HG03565 (cell line): ENCODE measurements at regions not wholly inside any gene's neighbourhood (a gene's known extent, or its start where the extent isn't known, plus 50 kb on each side); places are given as distances from the start of the nearest gene placed in this dataset.
"Not testable (repeated sequence)": the region's sequence is repeated elsewhere in the genome, so short reads cannot be mapped to it uniquely, and the experiment has no call there.

Source experiments
- ATAC-seq: cut with Tn5 transposase; IDR thresholded peaks from one replicate; pipeline ENCODE4 v1.9.1; 2021; ENCODE audit warnings: mild to moderate bottlenecking, moderate library complexity; ENCODE audit not compliant: unreplicated experiment

DNA sequence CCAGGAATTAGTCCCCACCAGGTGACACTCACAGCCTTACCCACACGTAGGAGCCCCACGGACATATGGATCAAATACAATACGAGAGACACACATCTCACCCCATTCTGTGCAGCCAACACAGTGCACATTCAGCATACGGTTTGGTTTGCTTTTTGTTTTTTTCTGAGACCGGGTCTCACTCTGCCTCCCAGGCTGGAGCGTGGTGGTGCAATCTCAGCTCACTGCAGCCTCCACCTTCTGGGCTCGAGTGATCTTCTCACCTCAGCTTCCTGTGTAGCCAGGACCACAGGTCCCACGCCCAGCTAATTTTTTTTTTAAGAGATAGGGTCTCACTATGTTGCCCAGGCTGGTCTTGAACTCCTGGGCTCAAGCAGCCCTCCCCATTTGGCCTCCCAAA is 102.8 kb downstream of the POTEB start:
- not testable (repeated sequence) for ATAC-seq

- not testable (repeated sequence) for ATAC-seq
Observed at GRCh38 chr15:21766524-21766923, 111.0 kb downstream of the POTEB start.

- not testable (repeated sequence) for ATAC-seq
Observed at GRCh38 chr15:21763756-21764155, 113.8 kb downstream of the POTEB start.

- ATAC-seq: peak; percentile 40
Observed at GRCh38 chr15:21760250-21761023, 117.1 kb downstream of the POTEB start.

DNA sequence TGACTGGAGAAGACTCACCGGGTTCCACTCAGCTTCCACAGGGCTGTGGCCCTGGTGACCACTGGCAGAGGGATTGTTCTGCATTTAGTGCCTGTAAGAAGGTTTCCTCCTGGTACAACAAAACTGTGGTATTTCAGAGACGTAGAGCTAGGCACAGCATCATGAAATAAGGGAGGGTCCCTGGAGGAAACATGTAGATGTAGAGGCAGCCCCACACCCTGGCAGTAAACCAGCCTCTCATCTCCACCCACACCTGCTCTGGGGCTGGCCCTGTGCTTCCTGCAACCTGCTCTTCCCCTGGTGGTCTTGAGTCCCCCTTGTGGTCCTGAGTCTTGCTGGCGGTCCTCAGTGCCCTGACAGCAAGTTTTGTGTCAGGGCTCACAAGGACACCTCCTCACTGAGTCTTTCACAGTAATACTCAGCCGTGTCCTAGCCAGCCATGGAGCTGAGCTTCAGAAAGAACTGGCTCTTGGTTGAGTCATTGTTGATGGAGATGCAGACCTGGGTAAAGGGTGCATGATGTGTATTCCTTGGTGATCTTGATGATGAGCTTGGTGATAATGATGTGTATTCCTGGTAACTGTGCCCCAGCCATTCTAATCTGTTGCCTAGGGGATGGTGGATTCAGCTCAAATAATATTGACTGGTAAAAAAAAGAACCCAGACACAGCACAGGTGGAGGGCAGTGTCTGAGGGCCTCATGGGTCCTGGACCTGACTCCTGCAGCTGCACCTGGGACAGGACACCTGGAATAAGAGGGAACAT is 118.0 kb downstream of the POTEB start:
- ATAC-seq: not testable (repeated sequence)

DNA sequence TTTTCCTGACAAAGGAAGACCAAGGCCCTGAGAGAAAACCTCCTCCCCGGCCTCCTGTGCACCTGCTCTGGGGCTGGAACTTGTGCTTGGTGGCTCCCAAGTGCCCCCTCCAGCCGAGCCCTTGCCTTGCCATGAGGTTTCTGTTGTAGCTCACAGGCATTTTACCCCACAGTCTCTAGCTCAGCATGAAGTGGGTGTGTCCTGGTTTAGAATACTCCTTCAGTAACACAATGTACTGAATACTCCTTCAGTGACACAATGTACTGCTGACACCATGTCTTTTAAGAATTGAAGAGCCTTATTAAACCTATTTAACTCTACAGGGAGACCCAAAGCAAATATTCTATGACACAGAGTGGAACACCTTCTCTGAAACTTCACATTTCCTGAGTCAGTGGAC is 123.7 kb downstream of the POTEB start:
- not testable (repeated sequence) for ATAC-seq

GRCh38 chr15:21752124-21752957 is 125.2 kb downstream of the POTEB start:
- not testable (repeated sequence) for ATAC-seq

DNA sequence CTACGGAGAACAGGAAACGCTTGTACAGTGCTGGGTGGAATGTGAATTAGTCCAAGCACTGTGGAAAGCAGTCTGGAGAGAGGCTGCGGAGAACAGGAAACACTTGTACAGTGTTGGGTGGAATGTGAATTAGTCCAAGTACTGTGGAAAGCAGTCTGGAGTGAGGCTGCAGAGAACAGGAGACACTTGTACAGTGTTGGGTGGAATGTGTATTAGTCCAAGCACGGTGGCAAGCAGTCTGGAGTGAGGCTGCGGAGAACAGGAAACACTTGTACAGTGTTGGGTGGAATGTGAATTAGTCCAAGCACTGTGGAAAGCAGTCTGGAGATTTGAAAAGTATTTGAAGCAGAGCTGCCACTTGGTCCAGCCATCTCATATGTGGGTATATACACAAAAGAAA is 128.4 kb downstream of the POTEB start:
- not testable (repeated sequence) for ATAC-seq

- not testable (repeated sequence) for ATAC-seq
Observed at GRCh38 chr15:21744245-21744915, 133.2 kb downstream of the POTEB start.

DNA sequence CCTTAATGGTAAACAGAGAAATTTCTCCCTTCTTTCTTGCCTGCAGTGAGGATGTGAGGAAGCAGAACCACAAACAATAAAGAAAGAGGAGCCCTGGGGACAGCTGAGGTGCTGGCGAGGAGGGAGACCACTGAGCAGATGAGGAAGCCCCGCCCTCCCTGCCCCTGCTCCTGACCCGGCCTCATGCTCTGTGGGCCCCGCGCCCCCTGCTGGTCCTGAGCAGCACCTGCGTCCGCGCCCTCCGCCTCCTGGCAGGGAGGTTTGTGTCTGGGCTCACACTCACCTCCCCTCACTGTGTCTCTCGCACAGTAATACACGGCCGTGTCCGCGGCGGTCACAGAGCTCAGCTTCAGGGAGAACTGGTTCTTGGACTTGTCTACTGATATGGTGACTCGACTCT is 135.5 kb downstream of the POTEB start:
- peak; percentile 82 for ATAC-seq

GRCh38 chr15:21738003-21738402 is 139.5 kb downstream of the POTEB start:
- ATAC-seq: not testable (repeated sequence)

GRCh38 chr15:21736443-21736842 is 141.1 kb downstream of the POTEB start:
- ATAC-seq: not testable (repeated sequence)

DNA sequence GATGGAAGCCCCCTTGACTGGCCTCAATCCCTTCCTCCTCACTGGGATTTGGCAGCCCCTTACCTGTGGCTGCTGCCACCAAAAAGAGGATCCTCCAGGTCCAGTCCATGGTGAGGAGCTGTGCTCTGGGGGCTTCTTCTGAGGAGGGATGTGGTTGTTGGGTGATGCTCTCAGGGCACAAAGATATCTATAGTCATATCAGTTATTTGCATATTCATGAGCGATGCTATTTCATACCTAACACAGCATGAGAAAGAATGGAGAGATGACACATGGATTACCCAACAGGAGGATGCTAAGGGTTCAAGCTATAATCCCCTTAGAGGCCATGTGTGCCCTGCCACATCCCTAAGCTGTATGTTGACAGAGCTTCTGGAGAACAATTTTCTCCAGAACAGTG is 141.7 kb downstream of the POTEB start:
- not testable (repeated sequence) for ATAC-seq

DNA sequence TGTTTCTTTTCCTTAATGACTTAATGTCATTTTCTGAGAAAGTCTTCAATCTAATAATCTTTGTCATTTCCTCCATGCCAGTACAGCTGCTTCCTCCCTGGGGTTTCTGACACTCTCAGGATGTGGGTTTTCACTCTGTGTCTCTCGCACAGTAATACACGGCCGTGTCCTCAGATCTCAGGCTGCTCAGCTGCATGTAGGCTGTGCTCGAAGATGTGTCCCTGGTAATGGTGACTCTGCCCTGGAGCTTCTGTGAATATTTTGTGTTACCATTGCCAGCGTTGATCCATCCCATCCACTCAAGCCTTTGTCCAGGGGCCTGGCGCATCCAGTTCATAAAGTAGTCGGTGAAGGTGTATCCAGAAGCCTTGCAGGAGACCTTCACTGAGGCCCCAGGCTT is 142.2 kb downstream of the POTEB start:
- ATAC-seq: not testable (repeated sequence)

GRCh38 chr15:21731496-21731895 is 146.0 kb downstream of the POTEB start:
- ATAC-seq: peak; percentile 42

- ATAC-seq: peak; percentile 56
Observed at GRCh38 chr15:21730427-21731405, 146.8 kb downstream of the POTEB start.

DNA sequence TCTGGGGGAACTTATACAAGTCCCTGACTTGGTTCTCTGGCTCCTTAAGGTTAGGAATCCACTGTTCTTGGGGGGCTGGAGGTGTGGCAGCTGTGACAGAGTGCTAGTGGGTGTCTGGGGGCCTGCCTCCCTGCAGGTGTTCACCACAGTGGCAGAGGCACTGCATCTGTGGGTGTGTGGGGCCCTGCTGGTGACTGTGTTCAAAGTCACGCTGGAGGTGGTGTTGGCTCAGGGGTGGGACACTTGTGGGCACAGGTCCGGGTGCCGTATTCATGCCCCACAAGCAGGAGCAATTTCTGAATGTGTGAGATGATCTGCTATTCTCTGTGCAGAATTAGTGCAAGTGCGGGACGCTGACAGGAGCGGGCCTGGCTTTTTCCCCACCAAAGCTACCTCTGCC is 152.5 kb downstream of the POTEB start:
- ATAC-seq: not testable (repeated sequence)

- not testable (repeated sequence) for ATAC-seq
Observed at GRCh38 chr15:21721115-21721514, 156.4 kb downstream of the POTEB start.

- peak; percentile 74 for ATAC-seq
Observed at GRCh38 chr15:21718779-21719178, 158.8 kb downstream of the POTEB start.
